ENCODE measurements at regions not wholly inside any gene's neighbourhood (a gene's known extent, or its start where the extent isn't known, plus 50 kb on each side); places are given as distances from the start of the nearest gene placed in this dataset.

DNA sequence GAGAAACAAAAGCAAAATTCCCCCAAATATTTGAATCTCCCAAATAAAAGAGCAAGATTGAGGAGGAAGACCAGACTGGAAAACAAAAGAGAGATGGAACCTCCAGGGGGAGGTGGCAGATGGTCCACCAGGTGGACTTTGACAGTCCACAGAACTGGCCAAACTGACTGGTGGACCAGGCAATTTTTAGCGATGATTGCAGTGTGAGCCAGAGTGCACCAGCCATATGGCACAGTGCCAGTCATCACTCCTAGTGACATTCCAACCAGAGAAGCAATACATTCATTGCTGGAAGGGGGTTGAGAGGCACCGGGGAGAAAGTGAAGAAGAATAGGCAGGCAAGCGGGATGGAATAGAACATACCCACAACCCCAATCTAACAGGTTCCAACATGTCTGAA lies 182.9 kb downstream of the EXOC5 start:
- TF ChIP-seq POLR2A (IDR thresholded peaks at IDR 0.05; ENCODE audit: low read length), result no peak
- no peak for TF ChIP-seq GATA1 (IDR thresholded peaks at IDR 0.05; ENCODE audit: low read depth, low read length)
